Epithelial cell of esophagus (primary cell): ENCODE measurements at regions not wholly inside any gene's neighbourhood (a gene's known extent, or its start where the extent isn't known, plus 50 kb on each side); places are given as distances from the start of the nearest gene placed in this dataset.
A peak's percentile ranks its signal among the peaks of the same experiment; 100 is the strongest.

Source experiments
- DNase-seq: peaks from one replicate; pipeline ENCODE4 v3.0.0; 2010; ENCODE audit warnings: low read depth
- H3K4me3 ChIP-seq: 2 replicates; pipeline ENCODE4 v1.5.1; 2011; ENCODE audit warnings: mild to moderate bottlenecking, low read length, control low read depth
- CTCF ChIP-seq: IDR thresholded peaks from 2 replicates; pipeline ENCODE4 v1.5.1; 2011; ENCODE audit warnings: low read depth, mild to moderate bottlenecking, low read length, control low read depth, inconsistent platforms; ENCODE audit not compliant: insufficient read depth; ENCODE audit errors: missing control alignments

GRCh38 chr9:28810388-28811075, 1237.3 kb upstream of the C9orf72 start:
- H3K4me3 ChIP-seq, result no peak overlapping the region
- peak; percentile 77 for DNase-seq
- no peak for TF ChIP-seq CTCF

GRCh38 chr9:28820741-28821140, 1247.5 kb upstream of the C9orf72 start:
- DNase-seq, result no peak

GRCh38 chr9:28821240-28821639, 1248.0 kb upstream of the C9orf72 start:
- TF ChIP-seq CTCF, result no peak
- DNase-seq, result no peak
- H3K4me3 ChIP-seq, result no peak overlapping the region

More at GRCh38 chr9:28820741-28821140, 1247.5 kb upstream of the C9orf72 start:
- no peak for TF ChIP-seq CTCF
- no peak overlapping the region for H3K4me3 ChIP-seq

- no peak for DNase-seq
- no peak overlapping the region for H3K4me3 ChIP-seq
- no peak for TF ChIP-seq CTCF
Measured at GRCh38 chr9:28824432-28824963, 1251.2 kb upstream of the C9orf72 start.

- DNase-seq, result no peak
- H3K4me3 ChIP-seq, result no peak overlapping the region
- TF ChIP-seq CTCF, result no peak
Measured at GRCh38 chr9:28832168-28832770, 1259.0 kb upstream of the C9orf72 start.

GRCh38 chr9:28834156-28834555, 1260.9 kb upstream of the C9orf72 start:
- DNase-seq, result no peak
- TF ChIP-seq CTCF, result no peak
- H3K4me3 ChIP-seq, result no peak overlapping the region
